ENCODE measurements at regions not wholly inside any gene's neighbourhood (a gene's known extent, or its start where the extent isn't known, plus 50 kb on each side); places are given as distances from the start of the nearest gene placed in this dataset.

GRCh38 chr12:97938031-97938430 is 475.4 kb downstream of the RMST start:
- no peak for DNase-seq (ENCODE audit: low spot score in 2 of 2)
- H3K4me1 ChIP-seq: no peaks in the 10 kb centered on the region
- TF ChIP-seq POLR2A (IDR thresholded peaks at IDR 0.05): no peak
- TF ChIP-seq CTCF (IDR thresholded peaks at IDR 0.05): no peak
- TF ChIP-seq EP300 (IDR thresholded peaks at IDR 0.05): no peak
- H3K27me3 ChIP-seq: no peaks in the 10 kb centered on the region
- H3K9me3 ChIP-seq: no peaks in the 10 kb centered on the region
- no peaks in the 10 kb centered on the region for H3K36me3 ChIP-seq
- H3K27ac ChIP-seq: no peak overlapping the region
- no peak overlapping the region for H3K4me3 ChIP-seq

- no peak for DNase-seq (ENCODE audit: low spot score in 2 of 2)
- no peaks in the 10 kb centered on the region for H3K36me3 ChIP-seq
- no peaks in the 10 kb centered on the region for H3K4me1 ChIP-seq
- H3K9me3 ChIP-seq: no peaks in the 10 kb centered on the region
- no peak for TF ChIP-seq CTCF (IDR thresholded peaks at IDR 0.05)
- no peak for TF ChIP-seq POLR2A (IDR thresholded peaks at IDR 0.05)
- no peak for TF ChIP-seq EP300 (IDR thresholded peaks at IDR 0.05)
- WGBS, 2 donors: 90 to 100% methylated on average over 1 of the region's 1 CpG
- H3K4me3 ChIP-seq: no peak overlapping the region
- no peak overlapping the region for H3K27ac ChIP-seq
- no peaks in the 10 kb centered on the region for H3K27me3 ChIP-seq
Observed at GRCh38 chr12:97939156-97939555, 476.6 kb downstream of the RMST start.

- no peaks in the 10 kb centered on the region for H3K36me3 ChIP-seq
Observed at GRCh38 chr12:97940105-97940504, 477.5 kb downstream of the RMST start.

GRCh38 chr12:97940629-97941028 is 478.0 kb downstream of the RMST start:
- no peak overlapping the region for H3K4me3 ChIP-seq
- 32 to 41% methylated on average over 2 of the region's 2 CpGs for WGBS, 2 donors
- H3K27ac ChIP-seq: no peak overlapping the region
- no peak for TF ChIP-seq POLR2A (IDR thresholded peaks at IDR 0.05)
- TF ChIP-seq EP300 (IDR thresholded peaks at IDR 0.05): no peak
- TF ChIP-seq CTCF (IDR thresholded peaks at IDR 0.05): no peak
- no peaks in the 10 kb centered on the region for H3K9me3 ChIP-seq
- H3K27me3 ChIP-seq: no peaks in the 10 kb centered on the region
- no peak for DNase-seq (ENCODE audit: low spot score in 2 of 2)
- H3K4me1 ChIP-seq: no peaks in the 10 kb centered on the region
- H3K36me3 ChIP-seq: no peaks in the 10 kb centered on the region

More at GRCh38 chr12:97940105-97940504, 477.5 kb downstream of the RMST start:
- Histone ChIP-seq H3K4me1 (no peaks in the 10 kb centered on the region), H3K27me3 (no peaks in the 10 kb centered on the region), H3K27ac (no peak overlapping the region), H3K4me3 (no peak overlapping the region), H3K9me3 (no peaks in the 10 kb centered on the region)
- no peak for TF ChIP-seq EP300 (IDR thresholded peaks at IDR 0.05)
- TF ChIP-seq POLR2A (IDR thresholded peaks at IDR 0.05): no peak
- TF ChIP-seq CTCF (IDR thresholded peaks at IDR 0.05): no peak
- no peak for DNase-seq (ENCODE audit: low spot score in 2 of 2)
- WGBS, 2 donors: 57 to 63% methylated on average over 1 of the region's 1 CpG

GRCh38 chr12:97941686-97942354 is 479.2 kb downstream of the RMST start:
- TF ChIP-seq EP300 (IDR thresholded peaks at IDR 0.05): no peak
- TF ChIP-seq POLR2A (IDR thresholded peaks at IDR 0.05): no peak
- TF ChIP-seq CTCF (IDR thresholded peaks at IDR 0.05): no peak
- Histone ChIP-seq H3K4me1 (no peaks in the 10 kb centered on the region), H3K4me3 (no peak overlapping the region), H3K27ac (no peak overlapping the region), H3K27me3 (no peaks in the 10 kb centered on the region), H3K9me3 (no peaks in the 10 kb centered on the region), H3K36me3 (no peaks in the 10 kb centered on the region)
- DNase-seq (ENCODE audit: low spot score in 2 of 2): no peak
- 91% methylated on average over 3 of the region's 3 CpGs for WGBS, 2 donors

Measured in tibial nerve (tissue), 4 donors.